Testis (tissue), 2 donors: ENCODE measurements at regions not wholly inside any gene's neighbourhood (a gene's known extent, or its start where the extent isn't known, plus 50 kb on each side); places are given as distances from the start of the nearest gene placed in this dataset.

Experiments used
- CTCF ChIP-seq, 3 experiments: fragments of 450-650 bp in 2 of 3; fragments of 200-600 bp in 1 of 3; sonication (generic) in 1 of 3; IDR thresholded peaks; one replicate each; pipeline ENCODE4 v1.5.1; 2016 to 2019; ENCODE audit warnings: antibody characterized with exemption in 3 of 3, mild to moderate bottlenecking in 2 of 3, moderate library complexity in 1 of 3
- POLR2A ChIP-seq: fragments of 450-650 bp; IDR thresholded peaks from one replicate; pipeline ENCODE4 v1.6.1; 2017; ENCODE audit warnings: antibody characterized with exemption, mild to moderate bottlenecking, moderate library complexity

- TF ChIP-seq POLR2A (no peak), CTCF (IDR thresholded peaks at IDR 0.05) (no peak)
Measured at GRCh38 chr2:6031200-6031867, 339.1 kb downstream of the SOX11 start.
